Esophagus squamous epithelium (tissue), 4 donors: ENCODE measurements at regions not wholly inside any gene's neighbourhood (a gene's known extent, or its start where the extent isn't known, plus 50 kb on each side); places are given as distances from the start of the nearest gene placed in this dataset.

Experiments used
- POLR2A ChIP-seq, 4 donors: fragments of 450-650 bp; IDR thresholded peaks; one replicate each; pipeline ENCODE4 v1.6.1; 2017; ENCODE audit warnings: antibody characterized with exemption in 4 of 4, mild to moderate bottlenecking in 4 of 4, moderate library complexity in 3 of 4
- TF ChIP-seq, protein P1 (sequence below), 6 experiments: fragments of 450-650 bp in 4 of 6; fragments of 200-600 bp in 2 of 6; sonication (generic) in 2 of 6; IDR thresholded peaks; one replicate each; pipeline ENCODE4 v1.5.1; 2016 to 2019; ENCODE audit warnings: antibody characterized with exemption in 6 of 6, mild to moderate bottlenecking in 4 of 6, moderate library complexity in 4 of 6

DNA sequence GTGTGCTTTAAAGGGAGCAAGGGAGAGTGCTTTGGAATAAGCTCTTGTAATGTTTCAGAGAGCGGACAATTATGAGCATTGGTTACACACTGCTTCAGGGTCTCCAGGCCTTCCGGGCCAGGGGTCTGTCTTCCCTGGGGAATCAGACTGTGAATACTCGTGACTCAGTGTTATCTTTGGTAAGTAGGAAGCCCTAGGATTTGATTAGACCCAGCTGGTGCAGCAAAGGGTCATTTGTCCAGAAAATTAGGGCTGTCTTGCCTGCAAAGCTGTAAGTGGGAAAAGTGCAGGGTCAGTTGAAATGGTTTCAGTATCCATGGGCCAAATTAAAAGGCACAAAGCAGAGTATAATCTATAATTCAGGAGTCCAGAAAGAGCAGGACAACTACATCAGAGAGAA is 475.6 kb downstream of the MED13L start:
- TF ChIP-seq, protein P1, sequence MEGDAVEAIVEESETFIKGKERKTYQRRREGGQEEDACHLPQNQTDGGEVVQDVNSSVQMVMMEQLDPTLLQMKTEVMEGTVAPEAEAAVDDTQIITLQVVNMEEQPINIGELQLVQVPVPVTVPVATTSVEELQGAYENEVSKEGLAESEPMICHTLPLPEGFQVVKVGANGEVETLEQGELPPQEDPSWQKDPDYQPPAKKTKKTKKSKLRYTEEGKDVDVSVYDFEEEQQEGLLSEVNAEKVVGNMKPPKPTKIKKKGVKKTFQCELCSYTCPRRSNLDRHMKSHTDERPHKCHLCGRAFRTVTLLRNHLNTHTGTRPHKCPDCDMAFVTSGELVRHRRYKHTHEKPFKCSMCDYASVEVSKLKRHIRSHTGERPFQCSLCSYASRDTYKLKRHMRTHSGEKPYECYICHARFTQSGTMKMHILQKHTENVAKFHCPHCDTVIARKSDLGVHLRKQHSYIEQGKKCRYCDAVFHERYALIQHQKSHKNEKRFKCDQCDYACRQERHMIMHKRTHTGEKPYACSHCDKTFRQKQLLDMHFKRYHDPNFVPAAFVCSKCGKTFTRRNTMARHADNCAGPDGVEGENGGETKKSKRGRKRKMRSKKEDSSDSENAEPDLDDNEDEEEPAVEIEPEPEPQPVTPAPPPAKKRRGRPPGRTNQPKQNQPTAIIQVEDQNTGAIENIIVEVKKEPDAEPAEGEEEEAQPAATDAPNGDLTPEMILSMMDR (IDR thresholded peaks at IDR 0.05): no peak
- TF ChIP-seq POLR2A (IDR thresholded peaks at IDR 0.05): no peak
